T-cell (primary cell): ENCODE measurements at regions not wholly inside any gene's neighbourhood (a gene's known extent, or its start where the extent isn't known, plus 50 kb on each side); places are given as distances from the start of the nearest gene placed in this dataset.

Source experiments
- ATAC-seq, 4 experiments: fragments of 200-7000 bp in 3 of 4; fragments of 150-1000 bp in 1 of 4; cut with Tn5 transposase; replicated peaks in 1 of 4; 1 replicate in 3 of 4; 2 replicates in 1 of 4; pipeline ENCODE4 v1.10.0; 2021; ENCODE audit warnings: moderate library complexity in 3 of 4, mild to moderate bottlenecking in 2 of 4, moderate number of reproducible peaks in 1 of 4
- CTCF ChIA-PET, 2 donors: fragments of 300-600 bp; sonication (Branson Sonifier 250); formaldehyde crosslinking; loops; one replicate each; lab custom pipeline; 2022; ENCODE audit warnings: antibody characterized with exemption in 2 of 2; lab: Charles Lee
- POLR2A ChIA-PET, 2 donors: fragments of 300-600 bp; sonication (Branson Sonifier 250); formaldehyde crosslinking; loops; one replicate each; lab custom pipeline; 2022; ENCODE audit warnings: antibody characterized with exemption in 2 of 2; lab: Charles Lee
- DNase-seq, 35 experiments: peaks; one replicate each; pipeline versions ENCODE4 v3.0.0 to v3.0.0-alpha.2; 2013 to 2023
- H3K27ac ChIP-seq: one replicate; pipeline ENCODE4 v1.5.1; 2013; ENCODE audit warnings: low read length
- H3K27me3 ChIP-seq, 2 experiments: replicated peaks in 1 of 2; 1 replicate in 1 of 2; 2 replicates in 1 of 2; pipeline versions ENCODE4 v1.6.1 to v1.7.0; 2013; ENCODE audit warnings: low read length in 1 of 2, mixed read lengths in 1 of 2; ENCODE audit not compliant: control insufficient read depth in 2 of 2, insufficient read depth in 2 of 2; ENCODE audit errors: extremely low read depth in 1 of 2
- H3K36me3 ChIP-seq, 2 donors: 1 replicate in 1 of 2; 2 replicates in 1 of 2; pipeline versions ENCODE4 v1.6.1 to v1.7.0; 2013; ENCODE audit warnings: low read length in 1 of 2; ENCODE audit not compliant: control insufficient read depth in 2 of 2, insufficient read depth in 1 of 2; ENCODE audit errors: extremely low read depth in 1 of 2
- H3K4me1 ChIP-seq, 2 experiments: 1 replicate in 1 of 2; 2 replicates in 1 of 2; pipeline versions ENCODE4 v1.6.1 to v1.7.0; 2013; ENCODE audit warnings: low read length in 2 of 2, mixed read lengths in 1 of 2; ENCODE audit not compliant: insufficient read depth in 2 of 2, control insufficient read depth in 1 of 2; ENCODE audit errors: extremely low read depth in 1 of 2
- H3K4me3 ChIP-seq, 2 donors: 1 replicate in 1 of 2; 2 replicates in 1 of 2; pipeline versions ENCODE4 v1.5.1 to v1.7.0; 2013; ENCODE audit warnings: mild to moderate bottlenecking in 2 of 2, low read length in 1 of 2, moderate library complexity in 1 of 2; ENCODE audit not compliant: control insufficient read depth in 1 of 2; ENCODE audit errors: extremely low read depth in 1 of 2
- H3K9me3 ChIP-seq: 2 replicates; pipeline ENCODE4 v1.7.0; 2013
- H3K27ac Mint-ChIP-seq, 2 donors: one replicate each; pipeline ENCODE4 v1.8.0; 2020 to 2021; ENCODE audit warnings: mild to moderate bottlenecking in 2 of 2, mixed read lengths in 2 of 2
- H3K27me3 Mint-ChIP-seq, 2 donors: one replicate each; pipeline ENCODE4 v1.8.0; 2021 to 2022; ENCODE audit warnings: mixed read lengths in 2 of 2
- H3K36me3 Mint-ChIP-seq: one replicate; pipeline ENCODE4 v1.8.0; 2021; ENCODE audit warnings: mixed read lengths
- H3K4me1 Mint-ChIP-seq, 3 donors: one replicate each; pipeline ENCODE4 v1.8.0; 2020 to 2022; ENCODE audit warnings: mixed read lengths in 3 of 3, mild to moderate bottlenecking in 1 of 3
- H3K4me3 Mint-ChIP-seq, 3 donors: one replicate each; pipeline ENCODE4 v1.8.0; 2020 to 2022; ENCODE audit warnings: mild to moderate bottlenecking in 3 of 3, mixed read lengths in 3 of 3, moderate library complexity in 3 of 3
- H3K9me3 Mint-ChIP-seq, 3 donors: one replicate each; pipeline ENCODE4 v1.8.0; 2020 to 2022; ENCODE audit warnings: mixed read lengths in 3 of 3
- WGBS: methylation state at CpG from one replicate; pipeline ENCODE4 v1.1.5; 2013; ENCODE audit warnings: missing lambda C conversion rate; ENCODE audit not compliant: insufficient coverage; 5-methylcytosine and 5-hydroxymethylcytosine counted together

DNA sequence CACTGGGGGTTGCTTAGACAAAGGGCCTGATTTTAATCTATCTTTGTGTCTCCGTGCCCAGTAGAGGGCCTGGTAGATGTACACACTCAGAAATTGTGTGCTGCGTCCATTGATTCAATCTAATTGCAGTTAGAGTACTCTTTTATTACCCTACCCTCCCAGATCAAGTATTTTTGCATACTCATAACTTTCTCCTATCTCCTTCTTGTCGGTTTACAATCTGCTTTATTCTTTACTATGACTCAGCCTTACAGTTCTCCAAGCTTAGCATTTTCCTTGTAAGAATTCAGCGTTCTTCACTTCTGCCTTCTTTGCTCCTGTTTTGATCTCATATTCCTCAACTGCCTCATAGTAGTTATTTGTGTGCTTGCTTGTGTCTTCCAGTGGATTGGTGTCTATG, 124.5 kb upstream of the ARRDC4 start:
- no peak for DNase-seq
- H3K4me3 Mint-ChIP-seq: no peak overlapping the region
- WGBS: 52% methylated on average over 3 of the region's 4 CpGs
- Histone ChIP-seq H3K27ac (no peak overlapping the region), H3K4me3 (no peak overlapping the region), H3K9me3 (no peaks in the 10 kb centered on the region), H3K4me1 (no peaks in the 10 kb centered on the region), H3K36me3 (no peaks in the 10 kb centered on the region), H3K27me3 (no peaks in the 10 kb centered on the region)
- no peaks in the 10 kb centered on the region for H3K4me1 Mint-ChIP-seq
- peaks cover 3 to 26% (median 24%) of the 10 kb centered on the region in 3 donors for H3K9me3 Mint-ChIP-seq
- ATAC-seq: no peak
- H3K27ac Mint-ChIP-seq: no peak overlapping the region
- POLR2A ChIA-PET: no interaction called here
- H3K27me3 Mint-ChIP-seq: no peaks in the 10 kb centered on the region
- no peaks in the 10 kb centered on the region for H3K36me3 Mint-ChIP-seq
- CTCF ChIA-PET: no interaction called here

DNA sequence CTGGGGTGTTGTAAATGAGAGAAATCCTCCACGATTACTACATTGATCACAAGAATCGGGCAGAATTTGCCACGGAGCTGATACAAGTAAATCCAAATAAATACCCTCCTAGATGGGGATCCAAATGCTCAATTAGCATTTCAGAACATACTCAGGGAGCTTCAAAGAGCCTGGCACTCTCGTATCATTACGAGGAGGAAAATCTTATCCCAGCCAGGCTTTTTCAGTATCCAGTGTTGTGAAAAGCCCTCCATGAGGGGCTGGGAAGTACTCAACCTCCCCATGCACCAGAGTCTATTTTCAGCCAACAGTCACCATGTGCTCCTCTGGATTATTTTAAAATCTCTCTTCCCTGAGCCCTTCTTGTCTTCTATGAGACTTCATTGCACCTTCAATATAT, 122.6 kb upstream of the ARRDC4 start:
- POLR2A ChIA-PET: no interaction called here
- H3K36me3 Mint-ChIP-seq: no peaks in the 10 kb centered on the region
- ATAC-seq: no peak
- no peaks in the 10 kb centered on the region for H3K27me3 Mint-ChIP-seq
- no peaks in the 10 kb centered on the region for H3K27me3 ChIP-seq
- H3K4me1 ChIP-seq: no peaks in the 10 kb centered on the region
- CTCF ChIA-PET: no interaction called here
- H3K4me1 Mint-ChIP-seq: no peaks in the 10 kb centered on the region
- 40% methylated on average over 2 of the region's 5 CpGs for WGBS
- H3K27ac Mint-ChIP-seq: no peak overlapping the region
- H3K36me3 ChIP-seq: no peaks in the 10 kb centered on the region
- no peak overlapping the region for H3K27ac ChIP-seq
- peaks cover 3 to 16% (median 9%) of the 10 kb centered on the region in 3 donors for H3K9me3 Mint-ChIP-seq
- H3K9me3 ChIP-seq: no peaks in the 10 kb centered on the region
- H3K4me3 Mint-ChIP-seq: no peak overlapping the region
- no peak overlapping the region for H3K4me3 ChIP-seq
- DNase-seq: no peak

DNA sequence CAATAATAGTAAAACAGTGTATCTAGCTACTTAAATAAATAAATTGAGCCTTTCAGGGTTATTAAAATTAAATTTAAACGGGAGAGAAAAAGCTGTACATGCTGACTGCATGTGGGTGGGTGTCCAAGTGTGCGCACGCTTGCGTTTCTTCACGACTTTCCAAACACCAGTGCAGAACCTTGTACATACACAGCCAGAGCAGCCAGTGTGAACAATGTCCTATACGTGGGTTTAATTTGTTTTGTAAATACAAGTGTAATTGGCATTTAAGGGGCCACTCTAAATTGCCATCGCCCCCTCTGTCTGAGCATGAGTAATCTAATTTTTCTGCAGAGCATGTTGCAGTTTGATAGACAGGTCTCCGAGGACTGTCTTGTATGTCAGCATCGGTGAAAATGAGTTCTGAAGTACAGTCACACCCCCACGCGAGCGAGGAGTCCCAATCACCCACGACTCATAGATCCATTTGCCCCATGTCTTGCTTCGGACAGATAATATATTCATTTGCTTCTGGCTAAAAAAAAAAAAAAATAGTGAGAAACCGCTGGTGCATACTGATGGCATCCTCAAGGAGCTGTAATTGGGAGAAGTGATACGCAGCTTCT, 121.8 kb upstream of the ARRDC4 start:
- Mint-ChIP-seq H3K4me3 (no peak overlapping the region), H3K27ac (no peak overlapping the region), H3K4me1 (no peaks in the 10 kb centered on the region), H3K36me3 (no peaks in the 10 kb centered on the region), H3K9me3 (peaks cover 3 to 15% (median 8%) of the 10 kb centered on the region in 3 donors), H3K27me3 (no peaks in the 10 kb centered on the region)
- ATAC-seq: no peak
- Histone ChIP-seq H3K4me3 (no peak overlapping the region), H3K9me3 (no peaks in the 10 kb centered on the region), H3K27me3 (no peaks in the 10 kb centered on the region), H3K36me3 (no peaks in the 10 kb centered on the region), H3K4me1 (no peaks in the 10 kb centered on the region), H3K27ac (no peak overlapping the region)
- ChIA-PET POLR2A (no interaction called here), CTCF (no interaction called here)
- 84% methylated on average over 4 of the region's 16 CpGs for WGBS
- no peak for DNase-seq

DNA sequence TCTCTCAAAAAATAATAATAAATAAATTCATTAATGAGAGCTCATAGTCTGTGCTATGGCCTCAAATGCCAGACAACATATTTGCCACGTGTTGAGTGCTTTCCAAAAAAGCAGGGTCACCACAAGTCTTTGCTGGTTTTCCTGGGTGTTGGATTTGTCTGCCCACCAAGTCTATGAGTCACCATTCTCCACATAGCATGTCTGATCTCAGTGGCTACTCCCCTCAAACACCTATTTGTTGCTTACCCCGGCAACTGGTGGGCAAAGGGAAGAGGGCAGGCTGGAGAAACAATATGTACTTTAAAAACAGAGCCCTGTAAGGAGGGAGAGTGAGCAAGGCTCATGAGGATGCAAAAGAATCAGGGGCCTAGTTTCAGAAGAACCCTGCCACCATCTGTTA, 120.0 kb upstream of the ARRDC4 start:
- Histone ChIP-seq H3K4me1 (no peaks in the 10 kb centered on the region), H3K36me3 (no peaks in the 10 kb centered on the region), H3K9me3 (no peaks in the 10 kb centered on the region), H3K4me3 (no peak overlapping the region), H3K27me3 (no peaks in the 10 kb centered on the region), H3K27ac (no peak overlapping the region)
- Mint-ChIP-seq H3K4me3 (no peak overlapping the region), H3K36me3 (no peaks in the 10 kb centered on the region), H3K27ac (no peak overlapping the region), H3K9me3 (peaks cover 0 to 8% (median 6%) of the 10 kb centered on the region in 3 donors), H3K4me1 (no peaks in the 10 kb centered on the region), H3K27me3 (no peaks in the 10 kb centered on the region)
- ChIA-PET CTCF (no interaction called here), POLR2A (no interaction called here)
- DNase-seq: no peak
- no peak for ATAC-seq
- WGBS: no CpG with 5 or more reads among the region's 2 CpGs

DNA sequence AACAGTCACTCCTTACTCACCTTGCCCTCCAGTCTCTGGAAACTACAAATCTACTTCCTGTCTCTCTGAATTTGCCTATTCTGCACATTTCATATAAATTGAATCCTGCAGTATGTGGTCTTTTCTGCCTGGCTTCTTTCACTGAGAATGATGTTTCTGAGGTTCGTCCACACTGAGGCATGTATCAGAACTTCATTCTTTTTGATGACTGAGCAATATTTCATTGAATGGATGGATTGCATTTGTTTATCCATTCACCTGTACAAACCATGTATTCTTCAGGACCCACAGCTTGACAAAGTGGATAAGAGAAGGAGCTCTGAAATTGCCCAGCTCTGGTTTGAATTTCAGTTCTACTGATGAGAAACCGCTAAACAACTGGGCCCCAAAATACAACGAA, 118.9 kb upstream of the ARRDC4 start:
- H3K36me3 Mint-ChIP-seq: no peaks in the 10 kb centered on the region
- no peak overlapping the region for H3K27ac Mint-ChIP-seq
- no peaks in the 10 kb centered on the region for H3K4me1 ChIP-seq
- ChIA-PET POLR2A (no interaction called here), CTCF (no interaction called here)
- no peaks in the 10 kb centered on the region for H3K9me3 ChIP-seq
- no peak overlapping the region for H3K4me3 ChIP-seq
- H3K27me3 ChIP-seq: no peaks in the 10 kb centered on the region
- 90% methylated on average over 2 of the region's 3 CpGs for WGBS
- no peak overlapping the region for H3K4me3 Mint-ChIP-seq
- no peaks in the 10 kb centered on the region for H3K4me1 Mint-ChIP-seq
- ATAC-seq (no peak), DNase-seq (no peak)
- no peak overlapping the region for H3K27ac ChIP-seq
- H3K36me3 ChIP-seq: no peaks in the 10 kb centered on the region
- no peaks in the 10 kb centered on the region for H3K9me3 Mint-ChIP-seq
- H3K27me3 Mint-ChIP-seq: no peaks in the 10 kb centered on the region

GRCh38 chr15:97849183-97849582, 111.3 kb upstream of the ARRDC4 start:
- Histone ChIP-seq H3K4me1 (no peaks in the 10 kb centered on the region), H3K36me3 (no peaks in the 10 kb centered on the region), H3K9me3 (no peaks in the 10 kb centered on the region), H3K27ac (no peak overlapping the region), H3K4me3 (no peak overlapping the region), H3K27me3 (no peaks in the 10 kb centered on the region)
- Mint-ChIP-seq H3K27ac (no peak overlapping the region), H3K9me3 (peaks cover 0 to 12% (median 7%) of the 10 kb centered on the region in 3 donors), H3K36me3 (no peaks in the 10 kb centered on the region), H3K4me1 (no peaks in the 10 kb centered on the region), H3K27me3 (no peaks in the 10 kb centered on the region), H3K4me3 (no peak overlapping the region)
- ChIA-PET POLR2A (no interaction called here), CTCF (no interaction called here)
- 67% methylated on average over 2 of the region's 6 CpGs for WGBS
- DNase-seq (no peak), ATAC-seq (no peak)

- CTCF ChIA-PET: no interaction called here
Measured at GRCh38 chr15:97858296-97858695, 102.2 kb upstream of the ARRDC4 start.

More at GRCh38 chr15:97858296-97858695, 102.2 kb upstream of the ARRDC4 start:
- H3K27me3 Mint-ChIP-seq: peaks cover 0 to 14% of the 10 kb centered on the region in 2 donors
- H3K9me3 Mint-ChIP-seq: peaks cover 0 to 22% (median 19%) of the 10 kb centered on the region in 3 donors
- POLR2A ChIA-PET: no interaction called here
- no peaks in the 10 kb centered on the region for H3K36me3 Mint-ChIP-seq
- Histone ChIP-seq H3K27me3 (no peaks in the 10 kb centered on the region), H3K4me3 (no peak overlapping the region), H3K27ac (no peak overlapping the region), H3K4me1 (no peaks in the 10 kb centered on the region), H3K9me3 (no peaks in the 10 kb centered on the region), H3K36me3 (no peaks in the 10 kb centered on the region)
- DNase-seq (no peak), ATAC-seq (no peak)
- H3K4me3 Mint-ChIP-seq: no peak overlapping the region
- no peaks in the 10 kb centered on the region for H3K4me1 Mint-ChIP-seq
- no CpG with 5 or more reads among the region's 2 CpGs for WGBS
- H3K27ac Mint-ChIP-seq: no peak overlapping the region
